A673 (cell line): ENCODE measurements at regions not wholly inside any gene's neighbourhood (a gene's known extent, or its start where the extent isn't known, plus 50 kb on each side); places are given as distances from the start of the nearest gene placed in this dataset.

ENCODE experiments used
- BruUV-seq: library from RNA; stranded (reverse); fragments of 400-500 nt; replicated peaks from 2 replicates; lab custom pipeline; 2021; lab: Mats Ljungman, UMichigan
- CTCF ChIA-PET: fragments of 300-600 bp; sonication (Branson Sonifier 250); formaldehyde crosslinking; loops from one replicate; lab custom pipeline; 2022; ENCODE audit warnings: antibody characterized with exemption; lab: Charles Lee
- POLR2A ChIA-PET: fragments of 300-600 bp; sonication (Branson Sonifier 250); formaldehyde crosslinking; loops from one replicate; lab custom pipeline; 2022; ENCODE audit warnings: antibody characterized with exemption; ENCODE audit not compliant: low non-redundant PET; lab: Charles Lee
- DNase-seq: peaks from one replicate; pipeline ENCODE4 v3.0.0-alpha.2; 2015; ENCODE audit warnings: low spot score
- H3K27ac ChIP-seq: fragments of 200-600 bp; sonication (generic); 2 replicates; pipeline ENCODE4 v1.5.1; 2016; ENCODE audit warnings: mixed run types, low read depth, mild to moderate bottlenecking, mixed read lengths, antibody characterized with exemption, low read length; ENCODE audit not compliant: poor library complexity, severe bottlenecking
- H3K27me3 ChIP-seq: fragments of 200-600 bp; sonication (generic); replicated peaks from 2 replicates; pipeline ENCODE4 v1.6.1; 2017; ENCODE audit warnings: mixed run types, low read depth, mild to moderate bottlenecking, mixed read lengths, antibody characterized with exemption, low read length; ENCODE audit not compliant: insufficient read depth, poor library complexity
- H3K36me3 ChIP-seq: fragments of 200-600 bp; sonication (generic); 2 replicates; pipeline ENCODE4 v1.6.1; 2016; ENCODE audit warnings: mixed run types, mild to moderate bottlenecking, mixed read lengths, antibody characterized with exemption, low read length; ENCODE audit not compliant: insufficient read depth, poor library complexity, severe bottlenecking
- H3K4me1 ChIP-seq: fragments of 200-600 bp; sonication (generic); 2 replicates; pipeline ENCODE4 v1.6.1; 2017; ENCODE audit warnings: mixed run types, mild to moderate bottlenecking, mixed read lengths, antibody characterized with exemption, low read length; ENCODE audit not compliant: insufficient read depth, poor library complexity, severe bottlenecking
- H3K4me3 ChIP-seq: fragments of 200-600 bp; sonication (generic); 2 replicates; pipeline ENCODE4 v1.5.1; 2016; ENCODE audit warnings: low read depth, mixed run types, mild to moderate bottlenecking, mixed read lengths, low read length; ENCODE audit not compliant: poor library complexity, severe bottlenecking
- H3K9me3 ChIP-seq: fragments of 200-600 bp; sonication (generic); 2 replicates; pipeline ENCODE4 v1.6.1; 2016; ENCODE audit warnings: mixed run types, low read depth, mild to moderate bottlenecking, mixed read lengths, antibody characterized with exemption, low read length; ENCODE audit not compliant: poor library complexity, severe bottlenecking
- CTCF ChIP-seq: fragments of 300-800, 200-600 bp; sonication (generic); conservative IDR thresholded peaks from 2 replicates; pipeline ENCODE4 v1.5.1; 2017; ENCODE audit warnings: low read depth, mild to moderate bottlenecking, antibody characterized with exemption, low read length, moderate library complexity, mixed read lengths
- EZH2 ChIP-seq: fragments of 200-600 bp; sonication (generic); IDR thresholded peaks from 2 replicates; pipeline ENCODE4 v1.6.1; 2017; ENCODE audit warnings: borderline replicate concordance, low read depth, mild to moderate bottlenecking, mixed read lengths, antibody characterized with exemption, low read length; ENCODE audit not compliant: poor library complexity, severe bottlenecking
- intact Hi-C: fragments of 100-400 bp; cut with micrococcal nuclease; formaldehyde crosslinking; loops from one replicate; pipeline ENCODE4 v1.10.0; 2022; ENCODE audit not compliant: unreplicated experiment

- intact Hi-C loops, result loop anchor here (2.0 to 10.0 kb wide), 2 partner anchors 71 to 799 kb away; no protein-coding TSS in a partner anchor
- Histone ChIP-seq H3K9me3 (no peaks in the 10 kb centered on the region), H3K36me3 (no peaks in the 10 kb centered on the region), H3K4me3 (peak overlapping the region; percentile 72), H3K27ac (peak overlapping the region; percentile 76), H3K27me3 (no peaks in the 10 kb centered on the region), H3K4me1 (peaks cover 21% of the 10 kb centered on the region)
- ChIA-PET CTCF (no interaction called here), POLR2A (no interaction called here)
- DNase-seq, result peak; percentile 17
- TF ChIP-seq EZH2, result no peak
- no peak for TF ChIP-seq CTCF
- no TSS peak for BruUV-seq
Measured at GRCh38 chrX:125203365-125203736, 116.3 kb upstream of the TEX13C start.

DNA sequence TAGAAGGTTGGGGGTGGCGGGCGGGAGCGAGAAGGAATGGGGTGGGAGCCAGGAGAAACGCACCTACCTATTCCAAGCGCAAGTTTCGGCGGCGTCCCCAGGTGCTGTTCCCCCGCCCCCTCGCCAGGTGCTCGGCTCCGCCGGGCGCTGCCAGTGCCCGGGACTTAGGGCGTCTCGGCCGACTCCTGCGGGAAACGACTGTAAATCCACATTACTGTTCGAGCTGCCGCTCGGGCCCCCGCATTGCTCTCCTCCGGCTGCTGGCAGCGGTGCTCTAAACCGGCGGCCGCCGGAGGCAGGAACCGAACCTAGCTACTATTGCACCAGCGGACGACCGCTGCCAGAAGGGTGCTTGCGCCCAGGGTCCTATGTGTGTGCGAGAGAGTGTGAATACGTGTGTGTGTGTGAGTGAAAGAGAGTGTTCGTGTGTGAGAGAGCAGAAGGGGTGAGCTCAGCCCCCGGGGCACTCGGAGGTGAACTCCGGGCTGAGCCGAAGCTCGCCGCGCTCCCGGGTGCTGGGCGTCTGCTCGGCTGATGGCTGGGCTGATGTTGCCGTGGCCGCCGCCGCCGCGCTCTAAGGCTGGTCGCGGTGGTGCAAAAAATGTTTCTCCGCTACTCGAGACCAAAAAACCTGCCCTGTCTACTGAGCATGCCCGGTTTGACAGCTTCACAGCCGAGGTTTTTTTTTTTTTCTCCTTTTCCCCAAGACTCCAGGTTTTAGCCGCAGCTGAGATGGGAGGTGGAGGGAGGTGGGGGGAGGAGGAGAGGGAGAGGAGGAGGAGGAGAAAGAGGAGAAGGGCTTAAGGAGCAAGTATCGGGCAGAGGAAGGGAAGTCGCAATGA lies 115.7 kb upstream of the TEX13C start:
- Histone ChIP-seq H3K9me3 (no peaks in the 10 kb centered on the region), H3K27me3 (no peaks in the 10 kb centered on the region), H3K27ac (peak overlapping the region; percentile 76), H3K4me3 (peak overlapping the region; percentile 72), H3K4me1 (peaks cover 21% of the 10 kb centered on the region), H3K36me3 (no peaks in the 10 kb centered on the region)
- intact Hi-C loops, result loop anchor here (2.0 to 10.0 kb wide), 2 partner anchors 71 to 799 kb away; no protein-coding TSS in a partner anchor
- ChIA-PET CTCF (no interaction called here), POLR2A (no interaction called here)
- peak; percentile 92 for DNase-seq
- TF ChIP-seq EZH2, result no peak
- TF ChIP-seq CTCF, result no peak
- no TSS peak for BruUV-seq

DNA sequence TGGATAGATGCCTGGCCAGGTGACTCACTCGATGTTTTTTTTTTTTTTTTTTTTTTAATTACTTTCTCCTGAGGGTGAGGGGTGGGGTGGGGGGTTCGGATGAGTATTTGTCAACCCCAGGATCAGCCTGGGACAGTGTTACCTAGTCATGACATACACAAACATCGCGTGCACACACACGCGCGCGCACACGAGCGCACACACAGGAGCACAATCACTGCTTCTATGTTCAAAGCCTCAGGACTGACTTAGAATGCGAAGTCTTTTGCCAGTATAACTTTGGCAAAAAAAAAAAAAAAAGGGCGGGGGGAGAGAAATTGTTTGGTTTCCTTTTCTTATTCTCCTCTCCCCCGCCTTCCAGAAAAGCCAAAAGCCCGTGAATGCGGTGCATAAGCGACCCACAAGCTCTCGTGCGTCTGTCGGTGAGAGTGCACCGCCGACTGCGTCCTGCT lies 115.0 kb upstream of the TEX13C start:
- intact Hi-C loops, result loop anchor here (10.0 kb wide), 1 partner anchor 800 kb away; no protein-coding TSS in a partner anchor
- CTCF ChIA-PET, result no interaction called here
- peak overlapping the region; percentile 72 for H3K4me3 ChIP-seq

More for the DNA sequence above, 115.0 kb upstream of the TEX13C start:
- BruUV-seq, result no TSS peak
- no peaks in the 10 kb centered on the region for H3K27me3 ChIP-seq
- H3K4me1 ChIP-seq, result peaks cover 20% of the 10 kb centered on the region
- H3K36me3 ChIP-seq, result no peaks in the 10 kb centered on the region
- POLR2A ChIA-PET, result no interaction called here
- no peak for TF ChIP-seq EZH2
- TF ChIP-seq CTCF, result no peak
- DNase-seq, result peak; percentile 53
- peak overlapping the region; percentile 76 for H3K27ac ChIP-seq
- H3K9me3 ChIP-seq, result no peaks in the 10 kb centered on the region
